ENCODE measurements at regions not wholly inside any gene's neighbourhood (a gene's known extent, or its start where the extent isn't known, plus 50 kb on each side); places are given as distances from the start of the nearest gene placed in this dataset.

DNA sequence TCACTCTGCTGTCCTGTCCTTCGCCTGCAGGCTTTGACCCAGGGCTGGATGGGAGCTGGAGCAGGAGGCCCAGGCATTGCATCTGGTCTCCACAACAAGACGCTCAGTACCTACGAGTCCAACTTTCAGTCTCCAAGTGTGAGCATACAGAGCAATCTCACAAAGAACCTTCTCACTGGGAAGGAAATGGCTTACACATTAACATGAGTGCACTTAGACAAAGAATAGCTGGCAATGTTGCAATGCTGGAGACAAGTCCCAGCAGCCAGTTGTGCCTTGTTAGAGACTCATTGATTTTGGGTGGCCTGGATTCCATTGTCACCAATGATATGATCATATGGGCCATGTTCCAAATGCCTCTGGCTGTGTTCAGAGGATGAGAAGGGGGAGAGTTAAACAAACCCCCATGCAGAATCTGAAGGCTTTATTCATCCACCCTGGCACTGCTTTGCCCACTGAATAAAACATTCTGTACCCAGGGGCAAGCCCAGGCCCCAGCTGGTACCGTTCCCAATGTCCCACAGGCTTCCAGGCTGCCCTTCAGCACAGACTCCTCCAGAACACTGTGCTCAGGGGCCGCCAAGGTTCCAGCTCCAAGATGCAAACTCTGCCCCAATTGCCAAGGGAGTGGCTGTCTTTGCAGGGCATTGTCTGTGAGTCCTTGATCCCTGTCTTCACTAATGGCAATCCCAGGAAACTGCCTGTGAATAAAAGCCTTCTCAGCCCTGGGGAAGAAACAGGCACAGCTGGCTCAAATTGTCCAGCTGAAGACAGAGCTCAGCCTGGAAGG is 185.5 kb downstream of the HSD17B3 start:
- Mint-ChIP-seq H3K27me3 (ENCODE audit: insufficient read depth, low read depth, poor library complexity) (peaks cover 2% of the 10 kb centered on the region), H3K27ac (no peak overlapping the region), H3K4me3 (no peak overlapping the region), H3K36me3 (ENCODE audit: low read depth) (peaks cover 16% of the 10 kb centered on the region; the same call in 2 of the 3 replicates), H3K9me3 (peaks cover 29% of the 10 kb centered on the region), H3K4me1 (no peaks in the 10 kb centered on the region; the same call in 2 of the 3 replicates)
- no peaks in the 10 kb centered on the region for H3K4me1 ChIP-seq (ENCODE audit: insufficient read depth)
- H3K9me2 ChIP-seq (ENCODE audit: insufficient read depth): no peaks in the 10 kb centered on the region; the same call in none of the 2 replicates
- no peak overlapping the region for H3K4me2 ChIP-seq
- H3F3A ChIP-seq (replicated peaks; ENCODE audit: low read depth): no peaks in the 10 kb centered on the region
- no peak overlapping the region for H3K27ac ChIP-seq (ENCODE audit: low read depth)
- peaks cover 7% of the 10 kb centered on the region; the same call in 1 of the 2 replicates for H3K36me3 ChIP-seq (ENCODE audit: insufficient read depth)
- TF ChIP-seq JUNB (IDR thresholded peaks at IDR 0.05; ENCODE audit: unreplicated experiment) (no peak), ZNF114 (CRISPR knock-in tag; IDR thresholded peaks at IDR 0.05) (no peak), STAT1 (IDR thresholded peaks at IDR 0.05; ENCODE audit: unreplicated experiment) (no peak), ZNF462 (CRISPR knock-in tag; IDR thresholded peaks at IDR 0.05) (no peak), ZNF331 (CRISPR knock-in tag; IDR thresholded peaks at IDR 0.05; ENCODE audit: low read depth) (no peak), EZH2 (IDR thresholded peaks at IDR 0.05; ENCODE audit: low read depth, unreplicated experiment) (no peak)
- H3K4me3 ChIP-seq: no peak overlapping the region
- H2AFZ ChIP-seq: no peak overlapping the region
- no peak for ATAC-seq
- H3K79me2 ChIP-seq (replicated peaks; ENCODE audit: insufficient read depth): no peaks in the 10 kb centered on the region
- no peaks in the 10 kb centered on the region for H4K20me1 ChIP-seq (replicated peaks; ENCODE audit: insufficient read depth)
- H3K27me3 ChIP-seq (ENCODE audit: insufficient read depth): no peaks in the 10 kb centered on the region
- DNase-seq (ENCODE audit: low spot score): no peak
